H9 (cell line): ENCODE measurements at regions not wholly inside any gene's neighbourhood (a gene's known extent, or its start where the extent isn't known, plus 50 kb on each side); places are given as distances from the start of the nearest gene placed in this dataset.
"Not testable (repeated sequence)": the region's sequence is repeated elsewhere in the genome, so short reads cannot be mapped to it uniquely, and the experiment has no call there.

Source experiments
- DNase-seq: peaks from one replicate; pipeline ENCODE4 v3.0.0-alpha.2; 2017
- H2AFZ ChIP-seq: one replicate; pipeline ENCODE4 v1.6.1; 2013; ENCODE audit warnings: mild to moderate bottlenecking, low read length, control low read depth, moderate library complexity
- H2AK5ac ChIP-seq: 2 replicates; pipeline ENCODE4 v1.6.1; 2013; ENCODE audit warnings: low read length, control low read depth, mixed read lengths; ENCODE audit not compliant: insufficient read length
- H2BK120ac ChIP-seq: one replicate; pipeline ENCODE4 v1.6.1; 2013; ENCODE audit warnings: low read depth, mild to moderate bottlenecking, low read length, control low read depth, inconsistent platforms; ENCODE audit not compliant: poor library complexity, severe bottlenecking
- H2BK12ac ChIP-seq: 2 replicates; pipeline ENCODE4 v1.6.1; 2013; ENCODE audit warnings: low read length, control low read depth, mixed read lengths, low read depth; ENCODE audit not compliant: insufficient read length
- H2BK15ac ChIP-seq: 2 replicates; pipeline ENCODE4 v1.6.1; 2013; ENCODE audit warnings: low read depth, low read length, control low read depth
- H2BK20ac ChIP-seq: one replicate; pipeline ENCODE4 v1.6.1; 2013; ENCODE audit warnings: low read depth, mild to moderate bottlenecking, low read length, control low read depth, inconsistent platforms; ENCODE audit not compliant: poor library complexity, severe bottlenecking
- H2BK5ac ChIP-seq: 2 replicates; pipeline ENCODE4 v1.6.1; 2013; ENCODE audit warnings: low read length, control low read depth, mixed read lengths; ENCODE audit not compliant: insufficient read length
- H3K14ac ChIP-seq: 2 replicates; pipeline ENCODE4 v1.6.1; 2013; ENCODE audit warnings: low read length, control low read depth; ENCODE audit not compliant: insufficient read depth
- H3K18ac ChIP-seq: 2 replicates; pipeline ENCODE4 v1.6.1; 2013; ENCODE audit warnings: low read depth, mild to moderate bottlenecking, mixed read lengths, low read length, control low read depth; ENCODE audit not compliant: insufficient read length
- H3K23ac ChIP-seq: 2 replicates; pipeline ENCODE4 v1.6.1; 2013; ENCODE audit warnings: low read length, control low read depth, mixed read lengths, low read depth; ENCODE audit not compliant: insufficient read length
- H3K23me2 ChIP-seq: 2 replicates; pipeline ENCODE4 v1.6.1; 2013; ENCODE audit warnings: low read depth, mild to moderate bottlenecking, mixed read lengths, low read length, control low read depth; ENCODE audit not compliant: insufficient read length, poor library complexity, severe bottlenecking
- H3K27ac ChIP-seq: 2 replicates; pipeline ENCODE4 v1.5.1; 2013; ENCODE audit warnings: low read length, control low read depth, mixed read lengths, low read depth; ENCODE audit not compliant: insufficient read length
- H3K27me3 ChIP-seq: 2 replicates; pipeline ENCODE4 v1.6.1; 2013; ENCODE audit warnings: low read length, control low read depth, inconsistent platforms; ENCODE audit not compliant: insufficient read depth
- H3K4ac ChIP-seq: 2 replicates; pipeline ENCODE4 v1.6.1; 2013; ENCODE audit warnings: low read depth, mild to moderate bottlenecking, control low read depth, inconsistent platforms, low read length, moderate library complexity
- H3K4me1 ChIP-seq: 2 replicates; pipeline ENCODE4 v1.6.1; 2013; ENCODE audit warnings: low read length, control low read depth, inconsistent platforms; ENCODE audit not compliant: insufficient read depth
- H3K4me2 ChIP-seq: 2 replicates; pipeline ENCODE4 v1.6.1; 2013; ENCODE audit warnings: low read length, control low read depth, mixed read lengths; ENCODE audit not compliant: insufficient read length, insufficient read depth
- H3K56ac ChIP-seq: 2 replicates; pipeline ENCODE4 v1.6.1; 2013; ENCODE audit warnings: low read depth, mild to moderate bottlenecking, mixed read lengths, low read length, control low read depth; ENCODE audit not compliant: insufficient read length
- H3K79me1 ChIP-seq: 2 replicates; pipeline ENCODE4 v1.6.1; 2013; ENCODE audit warnings: low read depth, mild to moderate bottlenecking, moderate library complexity, low read length, control low read depth, inconsistent platforms; ENCODE audit not compliant: insufficient read depth, poor library complexity, severe bottlenecking
- H3K79me2 ChIP-seq: 2 replicates; pipeline ENCODE4 v1.6.1; 2013; ENCODE audit warnings: low read length, control low read depth, inconsistent platforms; ENCODE audit not compliant: insufficient read depth
- H3K9ac ChIP-seq: 2 replicates; pipeline ENCODE4 v1.6.1; 2013; ENCODE audit warnings: low read length, control low read depth, mixed read lengths; ENCODE audit not compliant: insufficient read length; ENCODE audit errors: extremely low read depth
- H3K9me3 ChIP-seq: one replicate; pipeline ENCODE4 v1.6.1; 2013; ENCODE audit warnings: low read depth, low read length, inconsistent platforms; ENCODE audit not compliant: control insufficient read depth
- H3T11ph ChIP-seq: one replicate; pipeline ENCODE4 v1.6.1; 2013; ENCODE audit warnings: mild to moderate bottlenecking, low read length, control low read depth, inconsistent platforms
- H4K20me1 ChIP-seq: one replicate; pipeline ENCODE4 v1.6.1; 2013; ENCODE audit not compliant: control insufficient read depth, insufficient read length, insufficient read depth
- H4K5ac ChIP-seq: 2 replicates; pipeline ENCODE4 v1.6.1; 2013; ENCODE audit warnings: low read depth, mild to moderate bottlenecking, mixed read lengths, low read length, control low read depth; ENCODE audit not compliant: insufficient read length
- H4K8ac ChIP-seq: replicated peaks from 2 replicates; pipeline ENCODE4 v1.6.1; 2013; ENCODE audit warnings: low read length, control low read depth, mixed read lengths, low read depth; ENCODE audit not compliant: insufficient read length
- H4K91ac ChIP-seq: 2 replicates; pipeline ENCODE4 v1.6.1; 2013; ENCODE audit warnings: low read depth, mild to moderate bottlenecking, moderate library complexity, mixed read lengths, low read length, control low read depth; ENCODE audit not compliant: insufficient read length
- H3K27ac Mint-ChIP-seq, 3 experiments: 2 replicates in 2 of 3; 3 replicates in 1 of 3; pipeline ENCODE4 v1.8.0; 2020 to 2021; ENCODE audit warnings: mixed read lengths in 3 of 3, mild to moderate bottlenecking in 1 of 3, moderate library complexity in 1 of 3
- H3K27me3 Mint-ChIP-seq: 2 replicates; pipeline ENCODE4 v1.8.0; 2021; ENCODE audit warnings: low read depth, mild to moderate bottlenecking, moderate library complexity, mixed read lengths
- H3K36me3 Mint-ChIP-seq, 3 experiments: 2 replicates in 2 of 3; 3 replicates in 1 of 3; pipeline ENCODE4 v1.8.0; 2020 to 2021; ENCODE audit warnings: low read depth in 3 of 3, mixed read lengths in 3 of 3; ENCODE audit not compliant: insufficient read depth in 1 of 3
- H3K4me1 Mint-ChIP-seq, 2 experiments: 2 replicates each; pipeline ENCODE4 v1.8.0; 2020; ENCODE audit warnings: mixed read lengths in 2 of 2
- H3K4me3 Mint-ChIP-seq, 2 experiments: 2 replicates in 1 of 2; 3 replicates in 1 of 2; pipeline ENCODE4 v1.8.0; 2020 to 2021; ENCODE audit warnings: mild to moderate bottlenecking in 2 of 2, mixed read lengths in 2 of 2, moderate library complexity in 1 of 2
- H3K9me3 Mint-ChIP-seq, 2 experiments: 2 replicates in 1 of 2; 3 replicates in 1 of 2; pipeline ENCODE4 v1.8.0; 2020; ENCODE audit warnings: mild to moderate bottlenecking in 2 of 2, mixed read lengths in 2 of 2, moderate library complexity in 1 of 2
- WGBS: extraction: QIAGEN DNeasy Blood & Tissue Kit; methylation state at CpG from one replicate; pipeline ENCODE4 v1.1.7; 2013; ENCODE audit warnings: missing lambda C conversion rate, low lambda C conversion rate, mixed read lengths; ENCODE audit not compliant: insufficient read length; ENCODE audit errors: extremely low coverage; 5-methylcytosine and 5-hydroxymethylcytosine counted together

DNA sequence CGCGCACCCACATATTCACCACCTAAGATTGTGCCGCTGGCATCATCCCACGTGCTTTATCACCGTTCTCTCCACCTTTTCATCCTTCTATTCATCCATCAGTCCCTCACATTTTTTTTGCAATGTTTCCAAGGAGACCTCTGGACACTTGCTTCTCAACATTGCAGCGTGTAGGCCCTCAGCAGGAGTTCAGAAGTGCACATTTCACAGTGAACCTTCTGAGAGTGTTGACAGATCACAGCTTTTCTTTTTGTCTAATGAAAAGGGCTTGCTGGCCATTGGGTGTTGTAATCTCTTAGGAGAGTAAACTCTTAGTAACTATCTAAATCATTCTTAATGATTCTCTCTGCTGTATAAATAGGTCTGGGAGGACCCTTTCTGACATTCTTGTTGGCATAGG lies 70.5 kb downstream of the GOLGA6L22 start:
- WGBS = no CpG with 5 or more reads among the region's 6 CpGs
- not testable (repeated sequence) for H3K27ac Mint-ChIP-seq, H2AK5ac ChIP-seq

DNA sequence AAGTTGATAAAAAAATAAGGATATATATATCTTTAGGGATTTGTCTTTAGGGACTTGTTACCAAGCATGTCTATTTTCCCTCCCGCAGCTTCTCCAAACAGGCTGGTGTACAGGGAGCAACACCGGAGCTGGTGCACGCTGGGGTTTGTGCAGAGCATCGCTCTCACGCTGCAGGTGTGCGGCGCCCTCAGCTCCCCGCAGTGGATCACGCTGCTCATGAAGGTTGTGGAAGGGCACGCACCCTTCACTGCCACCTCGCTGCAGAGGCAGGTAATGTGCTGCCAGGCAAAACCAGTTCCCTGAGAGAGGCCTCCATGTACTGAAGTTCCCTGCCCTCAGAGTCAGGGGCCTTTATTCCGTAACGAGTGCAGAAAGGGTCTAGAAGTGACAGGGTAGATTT lies 101.0 kb downstream of the GOLGA6L22 start:
- not testable (repeated sequence) for H3K14ac ChIP-seq, H3K56ac ChIP-seq, H2BK15ac ChIP-seq, H3K27ac ChIP-seq, H4K5ac ChIP-seq, DNase-seq, H3K79me1 ChIP-seq, H3K9me3 ChIP-seq, H2AK5ac ChIP-seq, H3T11ph ChIP-seq, H3K4me3 Mint-ChIP-seq, H3K4me1 ChIP-seq, H3K4me2 ChIP-seq, H3K79me2 ChIP-seq, H4K8ac ChIP-seq, H2BK120ac ChIP-seq, H4K20me1 ChIP-seq, H3K18ac ChIP-seq, H3K23ac ChIP-seq, H3K9me3 Mint-ChIP-seq, H3K4me1 Mint-ChIP-seq, H3K27me3 Mint-ChIP-seq, H3K27me3 ChIP-seq, H2BK12ac ChIP-seq, H2AFZ ChIP-seq, H2BK20ac ChIP-seq, H3K27ac Mint-ChIP-seq, H2BK5ac ChIP-seq, H3K9ac ChIP-seq, H3K4ac ChIP-seq, H4K91ac ChIP-seq, H3K23me2 ChIP-seq, H3K36me3 Mint-ChIP-seq
- WGBS = no CpG with 5 or more reads among the region's 13 CpGs

More for the DNA sequence above, 70.5 kb downstream of the GOLGA6L22 start:
- not testable (repeated sequence) for H4K8ac ChIP-seq, H3K4me1 ChIP-seq, H2AFZ ChIP-seq, H4K20me1 ChIP-seq, H3K36me3 Mint-ChIP-seq, H3K9ac ChIP-seq, H3K27me3 Mint-ChIP-seq, H4K5ac ChIP-seq, H2BK12ac ChIP-seq, H3K23ac ChIP-seq, H3K23me2 ChIP-seq, H3K4me2 ChIP-seq, H2BK20ac ChIP-seq, H3K9me3 ChIP-seq, H3K9me3 Mint-ChIP-seq, H3K4ac ChIP-seq, H3K14ac ChIP-seq, H3K4me3 Mint-ChIP-seq, H4K91ac ChIP-seq, H3K79me1 ChIP-seq, H3K56ac ChIP-seq, H3K27me3 ChIP-seq, H3K79me2 ChIP-seq, H3K4me1 Mint-ChIP-seq, H3K18ac ChIP-seq, H3K27ac ChIP-seq, DNase-seq, H2BK120ac ChIP-seq, H2BK15ac ChIP-seq, H3T11ph ChIP-seq, H2BK5ac ChIP-seq
